ENCODE measurements at regions not wholly inside any gene's neighbourhood (a gene's known extent, or its start where the extent isn't known, plus 50 kb on each side); places are given as distances from the start of the nearest gene placed in this dataset.

DNA sequence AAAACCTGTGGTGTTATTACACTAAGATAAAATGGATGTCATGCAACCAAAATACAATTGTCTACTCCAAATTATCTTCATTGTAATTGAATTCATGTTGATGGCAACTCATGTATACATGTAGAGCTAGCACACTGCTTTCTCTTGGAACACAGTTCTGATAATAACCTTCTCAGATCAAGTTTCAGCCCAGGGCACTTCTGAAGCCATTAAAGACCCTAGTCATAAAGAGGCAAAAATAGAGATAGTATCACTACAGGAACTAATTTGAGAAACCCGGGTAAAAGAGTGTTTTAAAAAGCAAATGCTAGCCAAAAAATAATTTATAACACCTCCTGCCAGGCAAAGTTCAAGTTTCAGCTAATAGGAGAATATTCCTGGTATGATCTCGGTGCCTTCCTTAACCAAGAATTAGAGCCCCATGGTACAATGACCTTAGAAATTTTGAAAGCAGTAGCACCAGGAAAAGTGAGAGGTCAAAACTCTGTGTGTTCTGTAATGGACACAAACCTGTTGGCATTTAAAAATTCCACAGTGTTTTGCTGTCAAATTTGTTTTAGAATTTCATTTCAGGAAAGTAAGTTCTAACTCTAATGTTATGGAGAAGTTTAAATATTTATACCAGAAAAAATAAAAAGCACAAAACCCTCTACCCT lies 105.0 kb upstream of the FRMD6 start:
- TF ChIP-seq SUZ12 (IDR thresholded peaks at IDR 0.05; ENCODE audit: extremely low read depth, insufficient read depth, insufficient read length) (no peak), YY1 (IDR thresholded peaks at IDR 0.05; ENCODE audit: insufficient read depth, insufficient read length) (no peak), ZNF274 (IDR thresholded peaks at IDR 0.05; ENCODE audit: low read depth, low read length) (no peak)
